ENCODE measurements at regions not wholly inside any gene's neighbourhood (a gene's known extent, or its start where the extent isn't known, plus 50 kb on each side); places are given as distances from the start of the nearest gene placed in this dataset.

- H3K4me3 ChIP-seq (replicated peaks in 1 of 2; ENCODE audit: low read depth in 2 of 2, low read length in 2 of 2) = no peak overlapping the region
- no peak for DNase-seq (ENCODE audit: low read depth in 2 of 2)
- TF ChIP-seq CTCF (IDR thresholded peaks at IDR 0.05; ENCODE audit: low read depth, low read length) = no peak
These were observed 601.0 kb upstream of the GCFC2 start for GRCh38 chr2:76311728-76312127.

GRCh38 chr2:76310894-76311633 lies 600.3 kb upstream of the GCFC2 start:
- TF ChIP-seq CTCF (IDR thresholded peaks at IDR 0.05; ENCODE audit: low read depth, low read length) = no peak
- no peak for DNase-seq (ENCODE audit: low read depth in 2 of 2)
- H3K4me3 ChIP-seq (replicated peaks in 1 of 2; ENCODE audit: low read depth in 2 of 2, low read length in 2 of 2) = no peak overlapping the region

- H3K4me3 ChIP-seq (replicated peaks in 1 of 2; ENCODE audit: low read depth in 2 of 2, low read length in 2 of 2) = no peak overlapping the region
- no peak for TF ChIP-seq CTCF (IDR thresholded peaks at IDR 0.05; ENCODE audit: low read depth, low read length)
- no peak for DNase-seq (ENCODE audit: low read depth in 2 of 2)
These were observed 596.8 kb upstream of the GCFC2 start for GRCh38 chr2:76307495-76307894.

GRCh38 chr2:76298041-76298440 lies 587.3 kb upstream of the GCFC2 start:
- DNase-seq (ENCODE audit: low read depth in 2 of 2) = no peak
- TF ChIP-seq CTCF (IDR thresholded peaks at IDR 0.05; ENCODE audit: low read depth, low read length) = no peak
- H3K4me3 ChIP-seq (replicated peaks in 1 of 2; ENCODE audit: low read depth in 2 of 2, low read length in 2 of 2) = no peak overlapping the region

GRCh38 chr2:76296438-76296837 lies 585.7 kb upstream of the GCFC2 start:
- no peak for TF ChIP-seq CTCF (IDR thresholded peaks at IDR 0.05; ENCODE audit: low read depth, low read length)
- DNase-seq (ENCODE audit: low read depth in 2 of 2) = no peak

GRCh38 chr2:76295762-76296161 lies 585.0 kb upstream of the GCFC2 start:
- no peak for DNase-seq (ENCODE audit: low read depth in 2 of 2)
- H3K4me3 ChIP-seq (replicated peaks in 1 of 2; ENCODE audit: low read depth in 2 of 2, low read length in 2 of 2) = no peak overlapping the region
- no peak for TF ChIP-seq CTCF (IDR thresholded peaks at IDR 0.05; ENCODE audit: low read depth, low read length)

More at GRCh38 chr2:76296438-76296837, 585.7 kb upstream of the GCFC2 start:
- H3K4me3 ChIP-seq (replicated peaks in 1 of 2; ENCODE audit: low read depth in 2 of 2, low read length in 2 of 2) = no peak overlapping the region

GRCh38 chr2:76288598-76288997 lies 577.9 kb upstream of the GCFC2 start:
- TF ChIP-seq CTCF (IDR thresholded peaks at IDR 0.05; ENCODE audit: low read depth, low read length) = no peak
- DNase-seq (ENCODE audit: low read depth in 2 of 2) = no peak
- H3K4me3 ChIP-seq (replicated peaks in 1 of 2; ENCODE audit: low read depth in 2 of 2, low read length in 2 of 2) = no peak overlapping the region

All from cardiac fibroblast (primary cell).